ENCODE measurements at regions not wholly inside any gene's neighbourhood (a gene's known extent, or its start where the extent isn't known, plus 50 kb on each side); places are given as distances from the start of the nearest gene placed in this dataset.

- ChIA-PET POLR2A (no interaction called here), CTCF (interaction anchor here (0.7 kb wide), 1 partner anchor 295 kb away, joined by 3 read pairs; no protein-coding TSS in a partner anchor)
- no peak for DNase-seq (ENCODE audit: low read depth, low spot score)
- H3K27me3 ChIP-seq (ENCODE audit: control insufficient read depth, insufficient read depth, low read length) = peaks cover 3% of the 10 kb centered on the region
- H3K4me3 ChIP-seq (ENCODE audit: low read depth, low read length) = no peak overlapping the region
- TF ChIP-seq CTCF (IDR thresholded peaks at IDR 0.05; ENCODE audit: low read depth, low read length) = no peak
- no peak overlapping the region for H3K27ac ChIP-seq (ENCODE audit: low read depth, low read length)
- H3K9me3 ChIP-seq (ENCODE audit: control insufficient read depth, insufficient read depth, low read length) = no peaks in the 10 kb centered on the region
Measured at GRCh38 chr12:94039914-94040313, 108.5 kb upstream of the PLXNC1 start.

GRCh38 chr12:94041850-94042249 lies 106.5 kb upstream of the PLXNC1 start:
- Histone ChIP-seq H3K9me3 (ENCODE audit: control insufficient read depth, insufficient read depth, low read length) (no peaks in the 10 kb centered on the region), H3K27me3 (ENCODE audit: control insufficient read depth, insufficient read depth, low read length) (peaks cover 3% of the 10 kb centered on the region), H3K4me3 (ENCODE audit: low read depth, low read length) (no peak overlapping the region), H3K27ac (ENCODE audit: low read depth, low read length) (no peak overlapping the region)
- no peak for DNase-seq (ENCODE audit: low read depth, low spot score)
- ChIA-PET POLR2A (no interaction called here), CTCF (no interaction called here)
- no peak for TF ChIP-seq CTCF (IDR thresholded peaks at IDR 0.05; ENCODE audit: low read depth, low read length)

GRCh38 chr12:94042321-94042720 lies 106.1 kb upstream of the PLXNC1 start:
- TF ChIP-seq CTCF (IDR thresholded peaks at IDR 0.05; ENCODE audit: low read depth, low read length) = no peak
- no peak for DNase-seq (ENCODE audit: low read depth, low spot score)
- CTCF ChIA-PET = interaction anchor here (0.6 to 0.7 kb wide), 2 partner anchors 50 to 538 kb away, joined by 4 read pairs; no protein-coding TSS in a partner anchor
- no peak overlapping the region for H3K27ac ChIP-seq (ENCODE audit: low read depth, low read length)
- H3K9me3 ChIP-seq (ENCODE audit: control insufficient read depth, insufficient read depth, low read length) = no peaks in the 10 kb centered on the region
- POLR2A ChIA-PET = no interaction called here
- H3K4me3 ChIP-seq (ENCODE audit: low read depth, low read length) = no peak overlapping the region
- H3K27me3 ChIP-seq (ENCODE audit: control insufficient read depth, insufficient read depth, low read length) = peaks cover 3% of the 10 kb centered on the region

- POLR2A ChIA-PET = no interaction called here
- TF ChIP-seq CTCF (IDR thresholded peaks at IDR 0.05; ENCODE audit: low read depth, low read length) = no peak
- Histone ChIP-seq H3K27me3 (ENCODE audit: control insufficient read depth, insufficient read depth, low read length) (no peaks in the 10 kb centered on the region), H3K9me3 (ENCODE audit: control insufficient read depth, insufficient read depth, low read length) (no peaks in the 10 kb centered on the region), H3K4me3 (ENCODE audit: low read depth, low read length) (no peak overlapping the region), H3K27ac (ENCODE audit: low read depth, low read length) (no peak overlapping the region)
- CTCF ChIA-PET = interaction anchor here (0.6 to 1.2 kb wide), 3 partner anchors 28 to 55 kb away, joined by 3 read pairs; no protein-coding TSS in a partner anchor
- no peak for DNase-seq (ENCODE audit: low read depth, low spot score)
Measured at GRCh38 chr12:94046626-94047410, 101.6 kb upstream of the PLXNC1 start.

GRCh38 chr12:94047781-94048567 lies 100.4 kb upstream of the PLXNC1 start:
- H3K27me3 ChIP-seq (ENCODE audit: control insufficient read depth, insufficient read depth, low read length) = no peaks in the 10 kb centered on the region
- POLR2A ChIA-PET = no interaction called here
- H3K9me3 ChIP-seq (ENCODE audit: control insufficient read depth, insufficient read depth, low read length) = no peaks in the 10 kb centered on the region
- H3K27ac ChIP-seq (ENCODE audit: low read depth, low read length) = no peak overlapping the region
- no peak for TF ChIP-seq CTCF (IDR thresholded peaks at IDR 0.05; ENCODE audit: low read depth, low read length)
- no peak for DNase-seq (ENCODE audit: low read depth, low spot score)
- CTCF ChIA-PET = interaction anchor here (1.1 kb wide), 1 partner anchor 45 kb away, joined by 3 read pairs; no protein-coding TSS in a partner anchor
- no peak overlapping the region for H3K4me3 ChIP-seq (ENCODE audit: low read depth, low read length)

Measured in AG04450 (cell line).